ENCODE measurements at regions not wholly inside any gene's neighbourhood (a gene's known extent, or its start where the extent isn't known, plus 50 kb on each side); places are given as distances from the start of the nearest gene placed in this dataset.

DNA sequence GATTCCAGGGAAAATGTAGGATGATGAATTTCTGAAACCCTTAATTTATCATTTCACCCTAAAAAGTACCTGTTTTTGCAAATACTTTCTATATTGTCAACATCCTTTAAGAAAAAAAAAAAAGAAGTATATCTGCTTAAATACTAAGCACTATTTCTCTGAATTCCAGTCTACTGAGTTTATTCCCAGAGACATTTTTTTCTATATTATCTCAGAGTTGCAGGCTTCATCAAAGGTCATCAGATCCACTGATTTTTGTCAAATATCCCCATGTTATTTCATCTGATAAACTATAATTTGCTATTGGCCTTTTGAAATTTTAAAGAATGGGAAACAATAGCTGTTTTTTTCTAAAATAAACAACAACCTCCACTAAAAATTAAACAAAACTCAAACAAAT, 357.6 kb upstream of the ID4 start:
- TF ChIP-seq, protein P1, sequence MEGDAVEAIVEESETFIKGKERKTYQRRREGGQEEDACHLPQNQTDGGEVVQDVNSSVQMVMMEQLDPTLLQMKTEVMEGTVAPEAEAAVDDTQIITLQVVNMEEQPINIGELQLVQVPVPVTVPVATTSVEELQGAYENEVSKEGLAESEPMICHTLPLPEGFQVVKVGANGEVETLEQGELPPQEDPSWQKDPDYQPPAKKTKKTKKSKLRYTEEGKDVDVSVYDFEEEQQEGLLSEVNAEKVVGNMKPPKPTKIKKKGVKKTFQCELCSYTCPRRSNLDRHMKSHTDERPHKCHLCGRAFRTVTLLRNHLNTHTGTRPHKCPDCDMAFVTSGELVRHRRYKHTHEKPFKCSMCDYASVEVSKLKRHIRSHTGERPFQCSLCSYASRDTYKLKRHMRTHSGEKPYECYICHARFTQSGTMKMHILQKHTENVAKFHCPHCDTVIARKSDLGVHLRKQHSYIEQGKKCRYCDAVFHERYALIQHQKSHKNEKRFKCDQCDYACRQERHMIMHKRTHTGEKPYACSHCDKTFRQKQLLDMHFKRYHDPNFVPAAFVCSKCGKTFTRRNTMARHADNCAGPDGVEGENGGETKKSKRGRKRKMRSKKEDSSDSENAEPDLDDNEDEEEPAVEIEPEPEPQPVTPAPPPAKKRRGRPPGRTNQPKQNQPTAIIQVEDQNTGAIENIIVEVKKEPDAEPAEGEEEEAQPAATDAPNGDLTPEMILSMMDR (IDR thresholded peaks at IDR 0.05; ENCODE audit: control extremely low read depth in 1 of 3, insufficient read depth in 1 of 3, low read depth in 1 of 3, low read length in 3 of 3): no peak
- no peak for TF ChIP-seq POLR2A (IDR thresholded peaks at IDR 0.05; ENCODE audit: control extremely low read depth in 1 of 2, low read depth in 2 of 2, low read length in 2 of 2)
- TF ChIP-seq POLR2AphosphoS5 (IDR thresholded peaks at IDR 0.05; ENCODE audit: low read depth, low read length): no peak
- no peak for TF ChIP-seq EZH2 (IDR thresholded peaks at IDR 0.05; ENCODE audit: low read depth, low read length, severe bottlenecking)
- TF ChIP-seq, protein P2, sequence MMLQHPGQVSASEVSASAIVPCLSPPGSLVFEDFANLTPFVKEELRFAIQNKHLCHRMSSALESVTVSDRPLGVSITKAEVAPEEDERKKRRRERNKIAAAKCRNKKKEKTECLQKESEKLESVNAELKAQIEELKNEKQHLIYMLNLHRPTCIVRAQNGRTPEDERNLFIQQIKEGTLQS (IDR thresholded peaks at IDR 0.05; ENCODE audit: insufficient read depth, low read depth, low read length): no peak
- TF ChIP-seq JUN (IDR thresholded peaks at IDR 0.05; ENCODE audit: low read depth, low read length): no peak
- TF ChIP-seq EGR1 (IDR thresholded peaks at IDR 0.05; ENCODE audit: borderline replicate concordance, low read depth, low read length): no peak
- TF ChIP-seq SIN3A (conservative IDR thresholded peaks at IDR 0.05 in 1 of 2, IDR thresholded peaks at IDR 0.05 in 1 of 2; ENCODE audit: low read depth in 1 of 2, low read length in 2 of 2): no peak
- TF ChIP-seq, protein P3, sequence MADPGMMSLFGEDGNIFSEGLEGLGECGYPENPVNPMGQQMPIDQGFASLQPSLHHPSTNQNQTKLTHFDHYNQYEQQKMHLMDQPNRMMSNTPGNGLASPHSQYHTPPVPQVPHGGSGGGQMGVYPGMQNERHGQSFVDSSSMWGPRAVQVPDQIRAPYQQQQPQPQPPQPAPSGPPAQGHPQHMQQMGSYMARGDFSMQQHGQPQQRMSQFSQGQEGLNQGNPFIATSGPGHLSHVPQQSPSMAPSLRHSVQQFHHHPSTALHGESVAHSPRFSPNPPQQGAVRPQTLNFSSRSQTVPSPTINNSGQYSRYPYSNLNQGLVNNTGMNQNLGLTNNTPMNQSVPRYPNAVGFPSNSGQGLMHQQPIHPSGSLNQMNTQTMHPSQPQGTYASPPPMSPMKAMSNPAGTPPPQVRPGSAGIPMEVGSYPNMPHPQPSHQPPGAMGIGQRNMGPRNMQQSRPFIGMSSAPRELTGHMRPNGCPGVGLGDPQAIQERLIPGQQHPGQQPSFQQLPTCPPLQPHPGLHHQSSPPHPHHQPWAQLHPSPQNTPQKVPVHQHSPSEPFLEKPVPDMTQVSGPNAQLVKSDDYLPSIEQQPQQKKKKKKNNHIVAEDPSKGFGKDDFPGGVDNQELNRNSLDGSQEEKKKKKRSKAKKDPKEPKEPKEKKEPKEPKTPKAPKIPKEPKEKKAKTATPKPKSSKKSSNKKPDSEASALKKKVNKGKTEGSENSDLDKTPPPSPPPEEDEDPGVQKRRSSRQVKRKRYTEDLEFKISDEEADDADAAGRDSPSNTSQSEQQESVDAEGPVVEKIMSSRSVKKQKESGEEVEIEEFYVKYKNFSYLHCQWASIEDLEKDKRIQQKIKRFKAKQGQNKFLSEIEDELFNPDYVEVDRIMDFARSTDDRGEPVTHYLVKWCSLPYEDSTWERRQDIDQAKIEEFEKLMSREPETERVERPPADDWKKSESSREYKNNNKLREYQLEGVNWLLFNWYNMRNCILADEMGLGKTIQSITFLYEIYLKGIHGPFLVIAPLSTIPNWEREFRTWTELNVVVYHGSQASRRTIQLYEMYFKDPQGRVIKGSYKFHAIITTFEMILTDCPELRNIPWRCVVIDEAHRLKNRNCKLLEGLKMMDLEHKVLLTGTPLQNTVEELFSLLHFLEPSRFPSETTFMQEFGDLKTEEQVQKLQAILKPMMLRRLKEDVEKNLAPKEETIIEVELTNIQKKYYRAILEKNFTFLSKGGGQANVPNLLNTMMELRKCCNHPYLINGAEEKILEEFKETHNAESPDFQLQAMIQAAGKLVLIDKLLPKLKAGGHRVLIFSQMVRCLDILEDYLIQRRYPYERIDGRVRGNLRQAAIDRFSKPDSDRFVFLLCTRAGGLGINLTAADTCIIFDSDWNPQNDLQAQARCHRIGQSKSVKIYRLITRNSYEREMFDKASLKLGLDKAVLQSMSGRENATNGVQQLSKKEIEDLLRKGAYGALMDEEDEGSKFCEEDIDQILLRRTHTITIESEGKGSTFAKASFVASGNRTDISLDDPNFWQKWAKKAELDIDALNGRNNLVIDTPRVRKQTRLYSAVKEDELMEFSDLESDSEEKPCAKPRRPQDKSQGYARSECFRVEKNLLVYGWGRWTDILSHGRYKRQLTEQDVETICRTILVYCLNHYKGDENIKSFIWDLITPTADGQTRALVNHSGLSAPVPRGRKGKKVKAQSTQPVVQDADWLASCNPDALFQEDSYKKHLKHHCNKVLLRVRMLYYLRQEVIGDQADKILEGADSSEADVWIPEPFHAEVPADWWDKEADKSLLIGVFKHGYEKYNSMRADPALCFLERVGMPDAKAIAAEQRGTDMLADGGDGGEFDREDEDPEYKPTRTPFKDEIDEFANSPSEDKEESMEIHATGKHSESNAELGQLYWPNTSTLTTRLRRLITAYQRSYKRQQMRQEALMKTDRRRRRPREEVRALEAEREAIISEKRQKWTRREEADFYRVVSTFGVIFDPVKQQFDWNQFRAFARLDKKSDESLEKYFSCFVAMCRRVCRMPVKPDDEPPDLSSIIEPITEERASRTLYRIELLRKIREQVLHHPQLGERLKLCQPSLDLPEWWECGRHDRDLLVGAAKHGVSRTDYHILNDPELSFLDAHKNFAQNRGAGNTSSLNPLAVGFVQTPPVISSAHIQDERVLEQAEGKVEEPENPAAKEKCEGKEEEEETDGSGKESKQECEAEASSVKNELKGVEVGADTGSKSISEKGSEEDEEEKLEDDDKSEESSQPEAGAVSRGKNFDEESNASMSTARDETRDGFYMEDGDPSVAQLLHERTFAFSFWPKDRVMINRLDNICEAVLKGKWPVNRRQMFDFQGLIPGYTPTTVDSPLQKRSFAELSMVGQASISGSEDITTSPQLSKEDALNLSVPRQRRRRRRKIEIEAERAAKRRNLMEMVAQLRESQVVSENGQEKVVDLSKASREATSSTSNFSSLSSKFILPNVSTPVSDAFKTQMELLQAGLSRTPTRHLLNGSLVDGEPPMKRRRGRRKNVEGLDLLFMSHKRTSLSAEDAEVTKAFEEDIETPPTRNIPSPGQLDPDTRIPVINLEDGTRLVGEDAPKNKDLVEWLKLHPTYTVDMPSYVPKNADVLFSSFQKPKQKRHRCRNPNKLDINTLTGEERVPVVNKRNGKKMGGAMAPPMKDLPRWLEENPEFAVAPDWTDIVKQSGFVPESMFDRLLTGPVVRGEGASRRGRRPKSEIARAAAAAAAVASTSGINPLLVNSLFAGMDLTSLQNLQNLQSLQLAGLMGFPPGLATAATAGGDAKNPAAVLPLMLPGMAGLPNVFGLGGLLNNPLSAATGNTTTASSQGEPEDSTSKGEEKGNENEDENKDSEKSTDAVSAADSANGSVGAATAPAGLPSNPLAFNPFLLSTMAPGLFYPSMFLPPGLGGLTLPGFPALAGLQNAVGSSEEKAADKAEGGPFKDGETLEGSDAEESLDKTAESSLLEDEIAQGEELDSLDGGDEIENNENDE (IDR thresholded peaks at IDR 0.05; ENCODE audit: insufficient replicate concordance, low read length): no peak
- TF ChIP-seq KDM4A (IDR thresholded peaks at IDR 0.05; ENCODE audit: low read depth, low read length, severe bottlenecking): no peak

All from H1 (cell line).